A673 (cell line): ENCODE measurements at regions not wholly inside any gene's neighbourhood (a gene's known extent, or its start where the extent isn't known, plus 50 kb on each side); places are given as distances from the start of the nearest gene placed in this dataset.

ENCODE experiments used
- BruUV-seq: library from RNA; stranded (reverse); fragments of 400-500 nt; replicated peaks from 2 replicates; lab custom pipeline; 2021; lab: Mats Ljungman, UMichigan
- CTCF ChIA-PET: fragments of 300-600 bp; sonication (Branson Sonifier 250); formaldehyde crosslinking; loops from one replicate; lab custom pipeline; 2022; ENCODE audit warnings: antibody characterized with exemption; lab: Charles Lee
- POLR2A ChIA-PET: fragments of 300-600 bp; sonication (Branson Sonifier 250); formaldehyde crosslinking; loops from one replicate; lab custom pipeline; 2022; ENCODE audit warnings: antibody characterized with exemption; ENCODE audit not compliant: low non-redundant PET; lab: Charles Lee
- DNase-seq: peaks from one replicate; pipeline ENCODE4 v3.0.0-alpha.2; 2015; ENCODE audit warnings: low spot score
- H3K27ac ChIP-seq: fragments of 200-600 bp; sonication (generic); 2 replicates; pipeline ENCODE4 v1.5.1; 2016; ENCODE audit warnings: mixed run types, low read depth, mild to moderate bottlenecking, mixed read lengths, antibody characterized with exemption, low read length; ENCODE audit not compliant: poor library complexity, severe bottlenecking
- H3K27me3 ChIP-seq: fragments of 200-600 bp; sonication (generic); replicated peaks from 2 replicates; pipeline ENCODE4 v1.6.1; 2017; ENCODE audit warnings: mixed run types, low read depth, mild to moderate bottlenecking, mixed read lengths, antibody characterized with exemption, low read length; ENCODE audit not compliant: insufficient read depth, poor library complexity
- H3K36me3 ChIP-seq: fragments of 200-600 bp; sonication (generic); 2 replicates; pipeline ENCODE4 v1.6.1; 2016; ENCODE audit warnings: mixed run types, mild to moderate bottlenecking, mixed read lengths, antibody characterized with exemption, low read length; ENCODE audit not compliant: insufficient read depth, poor library complexity, severe bottlenecking
- H3K4me1 ChIP-seq: fragments of 200-600 bp; sonication (generic); 2 replicates; pipeline ENCODE4 v1.6.1; 2017; ENCODE audit warnings: mixed run types, mild to moderate bottlenecking, mixed read lengths, antibody characterized with exemption, low read length; ENCODE audit not compliant: insufficient read depth, poor library complexity, severe bottlenecking
- H3K4me3 ChIP-seq: fragments of 200-600 bp; sonication (generic); 2 replicates; pipeline ENCODE4 v1.5.1; 2016; ENCODE audit warnings: low read depth, mixed run types, mild to moderate bottlenecking, mixed read lengths, low read length; ENCODE audit not compliant: poor library complexity, severe bottlenecking
- H3K9me3 ChIP-seq: fragments of 200-600 bp; sonication (generic); 2 replicates; pipeline ENCODE4 v1.6.1; 2016; ENCODE audit warnings: mixed run types, low read depth, mild to moderate bottlenecking, mixed read lengths, antibody characterized with exemption, low read length; ENCODE audit not compliant: poor library complexity, severe bottlenecking
- EZH2 ChIP-seq: fragments of 200-600 bp; sonication (generic); IDR thresholded peaks from 2 replicates; pipeline ENCODE4 v1.6.1; 2017; ENCODE audit warnings: borderline replicate concordance, low read depth, mild to moderate bottlenecking, mixed read lengths, antibody characterized with exemption, low read length; ENCODE audit not compliant: poor library complexity, severe bottlenecking
- intact Hi-C: fragments of 100-400 bp; cut with micrococcal nuclease; formaldehyde crosslinking; loops from one replicate; pipeline ENCODE4 v1.10.0; 2022; ENCODE audit not compliant: unreplicated experiment
- TF ChIP-seq, protein P1 (sequence below): fragments of 300-800, 200-600 bp; sonication (generic); conservative IDR thresholded peaks from 2 replicates; pipeline ENCODE4 v1.5.1; 2017; ENCODE audit warnings: low read depth, mild to moderate bottlenecking, antibody characterized with exemption, low read length, moderate library complexity, mixed read lengths

DNA sequence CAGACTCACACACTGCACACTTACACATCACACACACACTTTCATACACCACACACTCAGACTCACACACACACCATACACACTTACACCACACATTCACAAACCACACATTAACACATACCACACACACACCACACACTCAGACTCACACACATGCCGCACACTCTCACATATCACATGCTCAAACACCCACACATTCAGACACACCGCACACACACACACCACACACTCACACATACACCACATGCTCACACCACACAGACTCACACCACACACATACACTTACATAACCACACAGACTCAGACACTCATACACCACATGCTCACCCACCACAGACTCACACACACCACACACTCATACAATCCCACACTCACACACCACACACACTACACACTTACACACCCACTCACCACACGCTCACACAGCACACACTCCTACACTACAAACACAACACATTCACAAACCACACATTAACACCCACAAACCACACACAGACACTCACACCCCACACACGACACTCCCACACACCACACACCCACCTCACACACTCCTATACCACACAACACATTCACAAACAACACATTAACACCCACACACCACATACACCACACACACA lies 125.4 kb downstream of the EVX1 start:
- H3K4me1 ChIP-seq = no peaks in the 10 kb centered on the region
- no peaks in the 10 kb centered on the region for H3K27me3 ChIP-seq
- DNase-seq = no peak
- no peak overlapping the region for H3K4me3 ChIP-seq
- no peaks in the 10 kb centered on the region for H3K9me3 ChIP-seq
- ChIA-PET POLR2A (no interaction called here), CTCF (no interaction called here)
- BruUV-seq = no TSS peak
- intact Hi-C loops = no loop called here
- no peak for TF ChIP-seq EZH2
- TF ChIP-seq, protein P1, sequence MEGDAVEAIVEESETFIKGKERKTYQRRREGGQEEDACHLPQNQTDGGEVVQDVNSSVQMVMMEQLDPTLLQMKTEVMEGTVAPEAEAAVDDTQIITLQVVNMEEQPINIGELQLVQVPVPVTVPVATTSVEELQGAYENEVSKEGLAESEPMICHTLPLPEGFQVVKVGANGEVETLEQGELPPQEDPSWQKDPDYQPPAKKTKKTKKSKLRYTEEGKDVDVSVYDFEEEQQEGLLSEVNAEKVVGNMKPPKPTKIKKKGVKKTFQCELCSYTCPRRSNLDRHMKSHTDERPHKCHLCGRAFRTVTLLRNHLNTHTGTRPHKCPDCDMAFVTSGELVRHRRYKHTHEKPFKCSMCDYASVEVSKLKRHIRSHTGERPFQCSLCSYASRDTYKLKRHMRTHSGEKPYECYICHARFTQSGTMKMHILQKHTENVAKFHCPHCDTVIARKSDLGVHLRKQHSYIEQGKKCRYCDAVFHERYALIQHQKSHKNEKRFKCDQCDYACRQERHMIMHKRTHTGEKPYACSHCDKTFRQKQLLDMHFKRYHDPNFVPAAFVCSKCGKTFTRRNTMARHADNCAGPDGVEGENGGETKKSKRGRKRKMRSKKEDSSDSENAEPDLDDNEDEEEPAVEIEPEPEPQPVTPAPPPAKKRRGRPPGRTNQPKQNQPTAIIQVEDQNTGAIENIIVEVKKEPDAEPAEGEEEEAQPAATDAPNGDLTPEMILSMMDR = no peak
- no peak overlapping the region for H3K27ac ChIP-seq
- H3K36me3 ChIP-seq = no peaks in the 10 kb centered on the region

DNA sequence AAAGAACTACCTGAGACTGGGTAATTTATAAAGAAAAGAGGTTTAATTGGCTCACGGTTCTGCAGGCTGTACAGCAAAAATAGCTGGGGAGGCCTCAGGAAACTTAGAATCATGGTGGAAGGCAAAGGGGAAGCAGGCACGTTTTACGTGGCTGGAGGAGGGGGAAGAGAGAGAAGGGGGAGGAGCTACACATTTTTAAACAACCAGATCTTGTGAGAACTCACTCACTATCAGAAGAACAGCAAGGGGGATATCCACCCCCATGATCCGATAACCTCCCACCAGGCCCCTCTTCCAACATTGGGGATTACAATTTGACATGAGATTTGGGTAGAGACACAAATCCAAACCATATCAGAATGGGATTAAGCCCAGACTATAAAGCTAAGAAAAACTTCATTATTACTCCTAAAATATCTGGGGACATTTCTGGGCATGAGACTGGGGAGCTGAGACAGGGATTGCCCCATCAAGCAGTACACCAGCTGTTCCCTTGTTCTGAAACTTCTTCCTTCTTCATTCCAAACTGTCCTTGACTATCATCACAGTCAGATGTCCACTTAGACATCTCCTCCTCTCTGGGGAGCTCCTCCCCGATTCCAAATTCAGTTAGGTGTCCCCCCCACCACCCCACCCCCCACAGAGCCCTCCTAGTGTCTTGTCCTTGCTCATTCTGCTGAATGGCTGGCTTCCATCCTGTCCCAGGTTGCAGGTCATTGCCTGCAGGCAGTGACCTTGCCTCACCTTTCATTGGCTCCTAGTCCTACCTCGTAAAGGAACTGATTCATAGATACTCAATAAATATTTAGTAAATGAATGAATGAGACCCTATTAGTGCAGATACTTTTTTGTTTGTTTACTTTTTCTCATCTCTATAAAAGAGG lies 132.6 kb downstream of the EVX1 start:
- POLR2A ChIA-PET = no interaction called here
- no peak for DNase-seq
- no peak overlapping the region for H3K27ac ChIP-seq
- no peaks in the 10 kb centered on the region for H3K4me1 ChIP-seq
- H3K27me3 ChIP-seq = peaks cover 29% of the 10 kb centered on the region
- CTCF ChIA-PET = no interaction called here
- H3K9me3 ChIP-seq = no peaks in the 10 kb centered on the region
- no TSS peak for BruUV-seq
- no peaks in the 10 kb centered on the region for H3K36me3 ChIP-seq
- no peak overlapping the region for H3K4me3 ChIP-seq
- intact Hi-C loops = no loop called here
- no peak for TF ChIP-seq EZH2
- TF ChIP-seq, protein P1 = no peak

DNA sequence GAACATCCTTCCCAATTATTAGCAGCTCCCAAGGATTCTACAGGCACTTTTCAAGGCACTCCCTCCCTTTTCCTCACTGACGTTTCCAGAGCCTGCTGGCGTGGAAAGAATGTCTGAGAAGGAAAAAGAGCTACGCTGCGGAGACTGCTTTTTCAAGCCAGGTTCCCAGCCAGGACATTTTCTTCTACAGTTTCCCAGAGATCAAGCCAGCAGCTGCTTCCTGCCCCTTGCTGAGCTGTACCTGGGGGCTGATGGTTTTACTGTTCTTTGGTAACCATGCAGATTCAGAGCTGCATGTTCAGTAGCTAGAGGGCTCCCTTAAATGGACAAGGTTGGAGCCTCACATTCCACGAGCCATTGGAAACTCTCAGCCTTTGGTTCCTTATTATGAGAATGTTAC lies 133.4 kb downstream of the EVX1 start:
- BruUV-seq = no TSS peak
- Histone ChIP-seq H3K36me3 (no peaks in the 10 kb centered on the region), H3K9me3 (no peaks in the 10 kb centered on the region), H3K27ac (no peak overlapping the region), H3K4me1 (no peaks in the 10 kb centered on the region), H3K27me3 (peaks cover 29% of the 10 kb centered on the region), H3K4me3 (no peak overlapping the region)
- no peak for TF ChIP-seq EZH2
- TF ChIP-seq, protein P1 = no peak
- ChIA-PET POLR2A (no interaction called here), CTCF (no interaction called here)
- DNase-seq = no peak
- intact Hi-C loops = no loop called here
